Left cardiac atrium (tissue), 4 donors: ENCODE measurements at regions not wholly inside any gene's neighbourhood (a gene's known extent, or its start where the extent isn't known, plus 50 kb on each side); places are given as distances from the start of the nearest gene placed in this dataset.

Experiments
- ATAC-seq, 2 donors: fragments of 200-7000 bp; cut with Tn5 transposase; one replicate each; pipeline ENCODE4 v1.9.1; 2020; ENCODE audit warnings: mild to moderate bottlenecking in 2 of 2, moderate library complexity in 2 of 2
- DNase-seq: peaks from one replicate; pipeline ENCODE4 v3.0.0-alpha.2; 2020
- intact Hi-C, 2 donors: fragments of 100-400 bp; cut with DNase I; formaldehyde crosslinking; loops; one replicate each; pipeline versions ENCODE4 v1.14.1 to v1.15.1; 2022 to 2023
- donor health status: DM: no; HTN: yes; CAD: no.
- donor health status: DM: no; HTN: yes; CAD: no; lungs with severe emphysema.
- donor health status: DM: yes; HTN: yes; CAD: no.
- donor health status: Dilated cardiomyopathy.

DNA sequence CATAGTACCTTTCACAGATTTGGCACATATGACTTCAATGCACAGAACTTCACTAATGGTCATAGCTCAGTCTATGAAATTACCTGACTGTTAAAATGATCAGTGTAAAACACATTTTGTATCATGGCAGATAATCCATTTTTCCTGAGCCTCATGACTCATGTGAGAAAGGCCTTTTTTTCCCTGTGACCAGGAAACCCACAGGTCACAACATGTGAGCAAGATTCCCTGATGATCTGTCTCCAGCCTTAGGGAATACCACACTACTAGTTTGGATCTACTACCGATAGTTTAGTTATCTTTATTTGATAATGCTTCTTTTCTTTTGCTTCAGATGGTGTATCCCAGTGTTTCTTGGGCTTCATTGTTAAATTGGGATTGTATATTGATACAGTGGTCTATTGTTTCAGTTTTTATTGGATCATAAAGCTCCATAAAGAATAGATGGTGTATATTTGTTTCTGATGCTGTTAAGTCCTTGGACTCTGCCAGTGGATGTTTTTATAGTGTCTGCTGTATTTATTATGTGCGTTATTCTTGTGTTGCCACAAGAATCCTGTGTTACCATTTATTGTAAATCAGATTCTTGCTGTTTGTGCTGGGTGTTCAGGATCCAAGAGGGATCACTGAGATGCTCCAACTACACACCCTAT lies 248.7 kb upstream of the PELI2 start:
- ATAC-seq (no peak), DNase-seq (no peak)
- intact Hi-C loops = no loop called here

DNA sequence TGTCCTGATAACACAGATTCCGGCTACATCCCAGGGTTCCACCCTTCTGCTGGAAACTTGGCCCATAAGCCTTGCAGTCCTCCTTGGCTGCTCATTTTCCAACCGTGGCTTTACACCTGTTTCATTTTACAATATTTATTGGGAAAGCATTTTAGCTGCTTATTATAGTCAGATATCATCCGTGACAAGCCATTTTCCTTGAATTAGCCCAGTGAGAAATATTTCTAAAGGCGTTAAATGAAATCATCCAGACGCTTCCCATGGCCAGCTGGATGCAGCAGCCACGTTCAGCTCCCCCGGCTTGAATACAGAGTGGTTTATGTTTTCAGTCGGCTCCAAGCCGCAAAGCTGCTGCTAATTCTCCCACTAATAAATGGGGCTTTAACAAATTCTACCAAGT lies 245.0 kb upstream of the PELI2 start:
- intact Hi-C loops = no loop called here
- DNase-seq = no peak
- peak in 1 of 2 donors; percentile 64 for ATAC-seq

DNA sequence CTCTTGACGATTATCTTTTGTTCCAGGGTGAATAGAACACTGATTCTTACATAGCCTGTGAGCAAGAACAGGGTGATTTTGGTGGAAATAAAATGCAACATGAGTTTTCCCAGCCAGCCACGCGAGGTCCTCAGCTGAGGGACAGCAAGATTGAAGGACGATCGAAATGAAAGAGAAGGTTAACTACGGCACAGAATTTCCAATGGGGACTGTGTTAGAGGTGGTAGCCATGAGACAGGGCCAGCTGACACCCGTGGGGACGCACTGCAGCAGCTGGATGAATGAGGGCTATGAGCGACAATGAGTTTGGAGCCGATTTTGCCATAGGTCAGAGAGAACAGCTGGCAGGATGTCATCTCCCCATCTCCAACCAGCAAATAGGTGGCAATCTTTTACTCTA lies 243.4 kb upstream of the PELI2 start:
- peak in 1 of 2 donors; percentile 63 for ATAC-seq
- intact Hi-C loops = no loop called here
- no peak for DNase-seq

DNA sequence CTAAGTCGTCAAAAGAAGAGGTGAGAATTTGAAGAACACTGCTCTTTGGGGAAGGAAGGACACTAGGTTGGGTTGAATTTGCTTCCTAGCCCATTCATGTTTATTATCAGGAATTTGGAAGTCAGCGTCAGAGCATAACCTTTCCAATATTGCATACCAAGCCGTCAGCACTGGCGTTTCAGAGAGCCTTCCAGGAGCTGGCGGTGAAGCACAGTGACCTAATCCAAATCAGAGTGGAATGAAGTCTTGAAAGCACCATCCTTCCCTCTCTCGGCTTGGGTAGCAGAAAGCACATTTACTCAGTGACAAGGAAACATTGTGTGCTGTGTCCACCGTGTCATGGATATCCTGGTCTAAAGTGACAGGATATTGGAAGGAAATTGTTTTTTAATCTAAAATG lies 240.3 kb upstream of the PELI2 start:
- no peak for DNase-seq
- peak; percentile 82 to 89 for ATAC-seq

DNA sequence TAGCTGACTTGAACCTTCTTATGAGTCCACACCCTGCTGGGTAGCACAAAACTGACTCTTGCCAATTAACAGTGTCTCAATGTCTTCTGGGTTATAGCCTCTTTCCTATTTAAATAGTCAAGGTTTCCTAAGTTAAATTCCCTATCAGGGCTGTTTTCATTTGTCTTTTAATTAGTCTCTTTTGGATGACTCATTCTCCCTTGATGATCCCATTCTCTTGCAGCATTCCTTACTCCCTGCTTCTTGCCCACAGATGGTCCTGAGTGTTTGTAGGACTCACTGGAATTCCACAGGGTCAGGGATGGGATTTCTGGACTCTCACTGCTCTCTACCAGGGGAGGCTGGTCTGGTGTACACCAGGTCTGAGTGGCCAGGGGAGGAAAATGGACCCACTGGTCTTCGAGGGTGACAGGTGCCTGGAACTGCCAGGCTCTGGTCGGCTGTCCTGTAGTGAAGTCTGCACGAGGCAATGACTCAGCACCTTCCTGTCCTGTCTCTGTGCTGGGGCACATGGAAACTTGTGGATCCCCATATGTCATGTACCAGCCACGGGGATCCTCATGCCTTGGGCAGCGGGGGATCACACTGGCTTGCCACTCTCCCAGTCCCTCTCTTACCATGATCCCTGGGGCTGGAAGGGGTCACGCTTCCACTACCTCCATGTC lies 236.5 kb upstream of the PELI2 start:
- DNase-seq = no peak
- ATAC-seq = no peak
- intact Hi-C loops = no loop called here

More for the DNA sequence above, 240.3 kb upstream of the PELI2 start:
- intact Hi-C loops = no loop called here

DNA sequence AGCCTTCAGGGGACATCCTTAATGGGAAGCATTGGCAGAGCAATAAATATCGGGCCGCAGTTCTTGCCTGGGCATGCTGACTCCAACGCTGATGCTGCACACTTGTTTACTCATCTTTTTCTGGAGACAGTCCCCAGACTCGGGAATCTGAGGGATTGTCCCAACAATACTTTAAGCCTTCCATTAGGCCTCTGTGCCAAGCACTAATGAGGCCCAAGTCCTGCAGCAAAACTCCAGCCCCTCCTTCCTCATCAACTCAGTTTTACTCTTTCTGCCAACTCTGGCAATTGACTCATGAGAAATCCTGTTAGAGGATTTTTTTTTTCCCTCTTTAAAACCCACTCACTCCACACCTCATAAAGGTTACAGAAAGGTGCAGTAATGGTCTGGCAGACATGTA lies 233.4 kb upstream of the PELI2 start:
- intact Hi-C loops = no loop called here
- ATAC-seq (no peak), DNase-seq (no peak)

DNA sequence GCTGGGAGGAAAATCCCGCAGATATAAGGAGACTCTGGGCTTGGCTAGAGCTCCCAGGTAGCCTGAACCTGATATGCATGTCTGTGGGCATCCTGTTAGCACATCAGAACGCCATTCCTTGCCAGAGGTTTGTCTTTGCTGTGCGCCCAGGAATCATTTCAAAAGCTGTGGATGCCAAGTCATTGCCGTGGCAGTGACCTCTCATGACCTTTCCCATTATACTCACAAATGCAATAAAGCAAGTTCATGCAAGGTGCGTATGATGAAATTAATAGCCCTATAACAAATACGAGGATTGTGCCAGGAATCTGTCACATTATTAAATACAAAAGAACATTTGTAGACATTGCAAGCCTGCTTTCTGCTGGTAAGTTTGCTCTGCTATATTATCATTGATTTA lies 229.1 kb upstream of the PELI2 start:
- DNase-seq = no peak
- intact Hi-C loops = no loop called here
- no peak for ATAC-seq

DNA sequence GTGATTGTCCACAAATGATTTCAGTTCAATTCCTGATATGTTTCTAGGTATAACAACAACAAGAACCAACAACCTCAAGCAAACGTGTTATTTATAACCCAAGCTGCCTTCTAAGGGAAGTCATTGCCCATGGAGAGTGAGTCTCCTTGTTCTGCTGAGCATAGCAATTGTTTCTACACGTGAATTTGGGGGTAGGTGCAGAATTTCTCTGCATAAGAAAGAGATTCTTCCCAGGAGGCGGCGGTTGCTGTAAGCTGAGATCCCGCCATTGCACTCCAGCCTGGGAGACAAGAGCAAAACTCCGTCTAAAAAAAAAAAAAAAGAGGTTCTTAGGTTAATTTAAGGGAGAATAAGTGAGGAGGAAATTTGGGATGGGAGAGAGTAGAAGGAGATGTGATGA lies 226.5 kb upstream of the PELI2 start:
- ATAC-seq (no peak), DNase-seq (no peak)
- intact Hi-C loops = no loop called here

DNA sequence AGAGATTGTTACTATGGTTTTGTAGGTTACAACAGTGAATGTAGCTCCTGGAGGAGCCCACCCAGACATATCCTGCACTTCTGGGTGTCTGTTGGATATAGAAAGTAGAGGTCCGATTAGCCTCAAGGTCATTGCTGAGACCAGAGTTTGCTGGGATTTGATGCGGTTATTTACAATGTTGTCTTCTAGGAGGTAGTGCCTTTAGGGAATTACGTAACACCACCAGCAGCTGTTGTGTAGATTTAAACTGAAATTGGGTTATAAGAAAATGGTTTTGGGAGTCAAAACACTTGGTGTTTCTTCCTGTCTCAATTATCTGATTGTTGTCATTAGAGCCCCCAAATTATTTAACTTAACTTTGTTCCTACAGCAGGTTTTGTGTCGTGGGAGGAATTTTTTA lies 225.3 kb upstream of the PELI2 start:
- intact Hi-C loops = no loop called here
- no peak for DNase-seq
- ATAC-seq = no peak

DNA sequence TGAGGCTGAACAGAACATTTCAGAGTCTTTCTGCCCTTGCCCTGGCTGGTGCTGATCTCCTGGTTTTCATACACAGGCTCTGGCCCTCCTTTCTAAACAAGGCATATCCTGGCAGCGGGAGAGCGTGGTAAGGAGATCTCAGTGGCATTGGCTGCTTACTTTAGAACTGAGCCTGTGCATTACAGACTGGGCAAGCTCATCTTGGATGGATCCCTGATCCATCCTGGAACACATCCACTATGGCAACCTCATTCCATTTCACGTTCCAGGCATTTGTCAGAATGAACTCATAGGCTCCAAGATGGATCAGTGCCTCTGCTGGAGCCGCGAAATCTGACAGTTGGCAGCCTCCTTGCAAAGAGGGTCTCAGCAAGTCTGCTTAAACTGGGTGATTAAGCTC lies 224.5 kb upstream of the PELI2 start:
- intact Hi-C loops = no loop called here
- ATAC-seq (no peak), DNase-seq (no peak)

DNA sequence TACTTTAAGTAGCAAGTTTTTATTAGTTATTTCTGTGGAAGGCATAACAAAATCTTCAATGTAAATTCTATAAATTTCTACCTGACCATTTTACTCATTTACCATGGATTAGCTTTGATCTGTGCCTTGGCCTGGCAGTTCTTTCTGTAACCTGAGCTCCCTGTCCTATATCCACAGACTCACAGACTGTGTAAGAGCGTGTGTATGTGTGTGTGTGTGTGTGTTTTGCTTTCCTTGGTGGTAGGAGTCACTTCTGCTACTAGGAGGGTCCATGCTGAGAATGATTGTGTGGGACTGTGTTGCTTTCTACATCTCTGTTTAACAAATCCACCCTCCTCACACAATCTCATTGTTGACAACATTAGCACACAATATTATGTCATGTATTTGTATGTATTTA lies 221.2 kb upstream of the PELI2 start:
- intact Hi-C loops = no loop called here
- ATAC-seq (no peak), DNase-seq (no peak)

DNA sequence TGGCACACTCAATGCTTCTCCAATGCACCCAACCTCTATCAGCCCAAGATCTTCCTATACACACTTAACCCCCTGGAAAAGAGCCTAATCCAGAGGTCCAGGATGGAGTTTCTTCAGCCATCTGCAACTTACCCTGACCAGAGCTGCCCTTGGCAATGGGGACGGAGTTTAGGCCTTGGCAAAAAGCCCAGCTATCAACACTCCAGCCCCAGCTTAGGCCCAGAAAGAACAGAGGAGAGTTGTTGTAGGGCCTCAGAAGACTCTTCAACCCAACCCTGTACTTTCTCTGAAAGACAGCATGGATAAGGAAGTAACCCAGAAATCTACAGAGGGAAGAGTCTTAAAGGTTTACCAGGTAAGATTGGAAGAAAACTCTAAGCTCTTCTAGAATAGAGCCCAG lies 219.3 kb upstream of the PELI2 start:
- ATAC-seq = no peak
- intact Hi-C loops = no loop called here
- no peak for DNase-seq

DNA sequence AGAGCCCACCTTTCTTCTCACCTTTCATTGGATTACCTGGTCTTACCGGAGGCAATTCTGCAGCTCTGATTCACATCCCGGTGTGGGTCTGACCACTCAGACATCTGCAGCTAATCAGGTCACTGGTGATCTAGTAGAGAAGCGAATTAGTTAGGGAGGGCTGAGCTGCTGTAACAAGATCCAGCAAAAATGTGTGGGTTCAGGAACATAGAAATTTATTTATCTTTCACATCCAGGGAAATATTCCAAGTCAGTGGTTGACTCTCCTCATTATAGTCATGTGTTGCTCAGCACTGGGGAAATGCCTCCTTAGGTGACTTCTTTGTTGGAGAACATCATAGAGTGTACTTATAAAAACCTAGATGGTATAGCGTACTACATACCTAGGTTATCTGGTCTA lies 218.7 kb upstream of the PELI2 start:
- intact Hi-C loops = no loop called here
- DNase-seq (no peak), ATAC-seq (no peak)

DNA sequence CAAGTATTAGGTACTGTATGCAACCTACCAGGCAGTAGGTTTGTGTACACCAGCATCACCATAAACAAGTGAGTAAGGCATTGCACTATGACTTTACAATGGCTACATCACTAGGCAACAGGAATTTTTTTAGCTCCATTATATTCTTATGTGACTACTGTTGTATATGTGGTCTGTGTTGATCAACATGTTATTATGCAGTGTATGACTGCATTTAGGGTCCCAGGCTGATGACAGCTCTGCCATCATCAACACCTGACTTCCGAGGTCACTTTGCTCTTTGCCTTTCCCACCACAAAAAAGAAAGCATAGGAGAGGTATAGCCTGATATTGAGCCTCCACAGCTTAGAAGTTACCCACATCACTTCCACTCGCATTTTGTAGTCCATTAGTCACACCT lies 217.5 kb upstream of the PELI2 start:
- no peak for DNase-seq
- intact Hi-C loops = no loop called here
- ATAC-seq = no peak

DNA sequence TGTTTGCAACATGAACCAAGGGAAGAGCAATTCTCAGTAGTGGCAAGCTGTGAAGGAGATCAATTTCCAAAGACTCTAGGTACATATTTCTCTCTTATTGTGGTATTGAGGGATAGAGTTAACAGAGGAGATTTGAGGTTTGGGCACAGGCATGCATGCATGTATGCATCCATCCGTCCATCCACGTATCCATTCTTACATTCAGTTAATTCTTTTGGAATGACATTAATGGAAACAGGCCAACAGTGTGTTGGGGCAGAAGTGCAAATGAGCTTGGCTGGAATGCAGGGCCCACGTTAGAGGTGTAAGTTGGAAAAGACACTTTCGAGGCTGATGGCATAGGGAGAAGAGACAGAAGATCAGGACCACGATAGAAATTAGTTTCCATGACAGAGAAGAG lies 216.9 kb upstream of the PELI2 start:
- intact Hi-C loops = no loop called here
- DNase-seq (no peak), ATAC-seq (no peak)

DNA sequence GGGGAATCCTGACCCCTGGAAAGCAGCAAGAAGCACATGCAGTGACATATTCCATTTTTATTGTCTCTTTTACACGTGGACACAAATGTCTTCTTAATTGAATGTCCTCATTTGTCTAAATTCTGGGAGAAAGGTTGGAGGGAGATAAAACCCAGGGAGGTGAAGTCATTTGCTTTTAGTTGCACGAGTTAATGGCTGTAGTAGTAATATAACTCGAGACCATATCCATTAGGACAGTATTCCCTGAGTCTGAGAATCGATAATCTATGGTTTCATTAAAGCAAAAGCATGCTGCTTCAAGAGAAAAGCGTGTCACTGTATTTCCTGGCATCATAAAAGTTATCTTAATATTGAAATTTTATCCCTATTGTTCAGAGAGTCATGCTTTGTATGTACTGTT lies 216.0 kb upstream of the PELI2 start:
- ATAC-seq (no peak), DNase-seq (no peak)
- intact Hi-C loops = no loop called here

DNA sequence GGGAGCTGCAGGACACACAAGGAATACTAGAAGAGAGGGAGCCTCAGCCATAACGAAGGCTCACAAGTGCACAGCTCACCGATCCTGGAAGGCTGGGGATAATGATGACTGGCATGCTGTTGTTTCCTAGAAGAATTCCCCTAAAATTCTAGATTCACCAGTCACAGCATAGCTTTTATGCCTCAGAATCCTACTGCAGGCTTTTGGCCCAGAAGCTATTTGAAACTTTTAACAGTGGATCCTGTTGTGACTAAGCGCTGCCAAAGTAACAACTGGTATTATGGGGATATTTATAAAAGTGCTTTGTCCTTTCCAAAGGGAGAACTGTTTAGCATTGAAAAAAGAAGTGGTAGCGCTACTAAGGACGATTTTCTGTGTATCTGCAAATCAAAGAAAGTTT lies 214.1 kb upstream of the PELI2 start:
- intact Hi-C loops = no loop called here
- ATAC-seq (peak in 1 of 2 donors; percentile 30), DNase-seq (no peak)

DNA sequence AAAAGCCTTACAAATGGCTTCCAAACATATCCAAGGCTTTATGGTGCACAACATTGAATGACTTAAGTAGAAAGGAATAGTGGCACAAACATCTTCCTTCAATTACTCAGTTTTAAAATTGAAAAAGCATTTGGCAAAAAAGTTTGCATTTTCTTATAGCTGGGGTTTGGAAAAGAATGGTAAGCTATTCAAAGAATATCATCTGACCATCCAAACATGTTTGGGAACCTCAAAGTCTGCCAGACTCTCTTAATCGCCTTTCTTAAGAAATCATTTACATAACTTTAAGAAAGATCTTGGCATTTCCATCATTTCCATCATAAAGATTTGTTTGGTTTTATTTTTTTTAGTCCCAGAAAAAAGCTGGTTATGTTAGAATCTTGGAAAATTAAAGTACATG lies 210.1 kb upstream of the PELI2 start:
- DNase-seq (no peak), ATAC-seq (no peak)
- intact Hi-C loops = no loop called here

DNA sequence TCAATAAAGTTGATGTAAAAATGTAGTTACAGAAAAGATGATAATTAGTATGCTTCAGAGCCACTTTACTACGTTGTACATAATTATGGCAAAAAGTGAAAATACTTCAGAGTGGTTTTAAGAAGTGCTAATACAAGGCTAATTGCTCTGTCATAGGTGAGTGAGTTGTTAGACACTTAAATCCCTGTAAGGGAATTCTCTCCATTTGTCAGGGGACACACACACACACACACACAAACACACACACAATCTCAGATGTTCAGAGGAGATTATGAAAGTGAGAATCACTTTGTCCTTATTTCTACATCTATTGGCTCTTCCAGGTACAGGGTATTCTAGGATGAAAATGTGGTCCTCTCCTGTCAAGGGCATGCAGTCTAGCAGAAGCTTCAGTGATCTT lies 208.3 kb upstream of the PELI2 start:
- intact Hi-C loops = no loop called here
- no peak for ATAC-seq

DNA sequence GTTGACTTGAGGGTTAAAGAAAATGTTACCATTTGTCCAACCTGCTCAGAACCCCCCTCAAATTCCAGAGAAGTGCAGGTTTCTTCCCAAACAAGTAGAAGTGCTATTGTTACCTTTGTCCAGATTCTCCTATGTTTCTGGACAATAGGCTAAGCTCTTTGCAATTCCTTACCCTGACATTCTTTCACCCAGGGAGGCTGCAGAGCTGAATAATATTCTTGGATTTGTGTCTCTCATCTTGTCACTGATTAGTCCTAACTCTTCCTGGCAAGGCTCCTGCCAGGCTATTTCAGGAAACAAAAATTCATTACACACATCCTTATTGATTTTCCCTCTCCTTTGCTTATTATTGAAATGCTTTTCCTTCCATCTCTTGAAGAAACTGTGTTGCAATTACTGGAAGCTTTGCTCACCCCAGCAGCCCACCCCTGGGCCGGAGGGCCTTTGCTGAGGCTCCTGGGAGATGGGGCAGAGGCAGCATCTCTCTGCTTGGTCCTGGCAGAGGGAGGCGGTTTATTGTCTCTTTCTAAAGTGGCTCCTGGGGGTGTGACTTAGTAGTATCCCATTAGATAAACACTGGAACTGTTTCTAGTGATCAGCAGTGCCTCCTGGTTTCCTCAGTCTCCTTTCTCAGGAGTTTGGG lies 207.5 kb upstream of the PELI2 start:
- intact Hi-C loops = no loop called here
- DNase-seq (no peak), ATAC-seq (no peak)

More for the DNA sequence above, 208.3 kb upstream of the PELI2 start:
- DNase-seq = no peak

DNA sequence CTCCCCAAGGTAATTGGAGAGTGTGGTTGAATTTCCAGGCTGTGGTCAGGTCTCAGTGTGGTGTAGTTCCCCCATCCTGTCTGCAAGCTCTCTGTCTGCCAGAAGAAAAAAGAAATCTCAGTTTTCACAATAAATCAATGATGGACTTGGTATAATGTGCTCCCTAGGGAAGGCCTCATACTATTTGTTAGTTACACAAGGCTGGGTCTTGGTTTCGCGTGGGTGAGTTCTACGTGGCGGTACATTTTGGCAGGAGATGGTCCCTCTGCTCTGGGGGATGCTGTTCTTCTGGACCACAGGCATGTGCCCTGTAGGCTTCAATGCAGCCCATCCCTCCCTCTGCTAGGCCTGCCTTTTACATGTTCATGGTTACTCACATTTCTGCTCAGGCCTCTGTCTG lies 206.4 kb upstream of the PELI2 start:
- intact Hi-C loops = no loop called here
- DNase-seq (no peak), ATAC-seq (no peak)
